Left ventricle myocardium inferior (tissue), 1 donor: ENCODE measurements at regions not wholly inside any gene's neighbourhood (a gene's known extent, or its start where the extent isn't known, plus 50 kb on each side); places are given as distances from the start of the nearest gene placed in this dataset.

Experiments used
- DNase-seq: peaks from one replicate; pipeline ENCODE4 v3.0.0-alpha.2; 2020
- H3K27ac ChIP-seq: fragments of 200-600 bp; replicated peaks from 2 replicates; pipeline ENCODE4 v1.8.0; 2021
- H3K27me3 ChIP-seq: fragments of 200-600 bp; 2 replicates; pipeline ENCODE4 v1.8.0; 2021; ENCODE audit warnings: low read depth
- H3K36me3 ChIP-seq: fragments of 200-600 bp; 2 replicates; pipeline ENCODE4 v1.8.0; 2021
- H3K4me1 ChIP-seq: fragments of 200-600 bp; 2 replicates; pipeline ENCODE4 v1.8.0; 2021
- H3K4me3 ChIP-seq: fragments of 200-600 bp; 2 replicates; pipeline ENCODE4 v1.8.0; 2021; ENCODE audit warnings: mild to moderate bottlenecking, moderate library complexity
- H3K9me3 ChIP-seq: fragments of 200-600 bp; replicated peaks from 2 replicates; pipeline ENCODE4 v1.8.0; 2021
- CTCF ChIP-seq: fragments of 200-600 bp; IDR thresholded peaks from 2 replicates; pipeline ENCODE4 v1.8.0; 2021; ENCODE audit warnings: antibody characterized with exemption, mild to moderate bottlenecking, borderline replicate concordance
- intact Hi-C: fragments of 100-400 bp; cut with micrococcal nuclease; formaldehyde crosslinking; loops from one replicate; pipeline ENCODE4 v1.11.0; 2022
- donor health status: DM: no; HTN: yes; CAD: no; lungs with severe emphysema.

GRCh38 chr5:111606194-111606593, 93.9 kb upstream of the STARD4 start:
- no peaks in the 10 kb centered on the region for H3K4me1 ChIP-seq
- no peak for TF ChIP-seq CTCF
- H3K27ac ChIP-seq: no peak overlapping the region
- H3K9me3 ChIP-seq: peaks cover 11% of the 10 kb centered on the region
- H3K27me3 ChIP-seq: no peaks in the 10 kb centered on the region
- DNase-seq: no peak
- intact Hi-C loops: no loop called here
- H3K36me3 ChIP-seq: no peaks in the 10 kb centered on the region
- H3K4me3 ChIP-seq: no peak overlapping the region

- Histone ChIP-seq H3K36me3 (no peaks in the 10 kb centered on the region), H3K27ac (no peak overlapping the region), H3K4me1 (no peaks in the 10 kb centered on the region), H3K9me3 (no peaks in the 10 kb centered on the region), H3K27me3 (no peaks in the 10 kb centered on the region), H3K4me3 (no peak overlapping the region)
- TF ChIP-seq CTCF: no peak
- intact Hi-C loops: no loop called here
- no peak for DNase-seq
These were observed 91.1 kb upstream of the STARD4 start for GRCh38 chr5:111603446-111603827.

- Histone ChIP-seq H3K27me3 (no peaks in the 10 kb centered on the region), H3K27ac (no peak overlapping the region), H3K4me1 (no peaks in the 10 kb centered on the region), H3K36me3 (no peaks in the 10 kb centered on the region), H3K4me3 (no peak overlapping the region), H3K9me3 (no peaks in the 10 kb centered on the region)
- TF ChIP-seq CTCF: no peak
- no peak for DNase-seq
- intact Hi-C loops: no loop called here
These were observed 90.6 kb upstream of the STARD4 start for GRCh38 chr5:111602817-111603445.

GRCh38 chr5:111598996-111599395, 86.7 kb upstream of the STARD4 start:
- intact Hi-C loops: no loop called here
- no peak for TF ChIP-seq CTCF

GRCh38 chr5:111597491-111597890, 85.2 kb upstream of the STARD4 start:
- H3K36me3 ChIP-seq: no peaks in the 10 kb centered on the region
- TF ChIP-seq CTCF: no peak
- intact Hi-C loops: no loop called here
- H3K27me3 ChIP-seq: no peaks in the 10 kb centered on the region
- no peak overlapping the region for H3K4me3 ChIP-seq
- DNase-seq: no peak
- H3K27ac ChIP-seq: no peak overlapping the region
- no peaks in the 10 kb centered on the region for H3K9me3 ChIP-seq
- H3K4me1 ChIP-seq: no peaks in the 10 kb centered on the region

More at GRCh38 chr5:111598996-111599395, 86.7 kb upstream of the STARD4 start:
- Histone ChIP-seq H3K4me1 (no peaks in the 10 kb centered on the region), H3K9me3 (no peaks in the 10 kb centered on the region), H3K36me3 (no peaks in the 10 kb centered on the region), H3K4me3 (no peak overlapping the region), H3K27ac (no peak overlapping the region), H3K27me3 (no peaks in the 10 kb centered on the region)
- no peak for DNase-seq
